GM21423 (cell line): ENCODE measurements at regions not wholly inside any gene's neighbourhood (a gene's known extent, or its start where the extent isn't known, plus 50 kb on each side); places are given as distances from the start of the nearest gene placed in this dataset.
"Not testable (repeated sequence)": the region's sequence is repeated elsewhere in the genome, so short reads cannot be mapped to it uniquely, and the experiment has no call there.

Source experiments
- ATAC-seq: cut with Tn5 transposase; IDR thresholded peaks from one replicate; pipeline ENCODE4 v1.9.1; 2021; ENCODE audit warnings: mild to moderate bottlenecking, moderate library complexity; ENCODE audit not compliant: unreplicated experiment

DNA sequence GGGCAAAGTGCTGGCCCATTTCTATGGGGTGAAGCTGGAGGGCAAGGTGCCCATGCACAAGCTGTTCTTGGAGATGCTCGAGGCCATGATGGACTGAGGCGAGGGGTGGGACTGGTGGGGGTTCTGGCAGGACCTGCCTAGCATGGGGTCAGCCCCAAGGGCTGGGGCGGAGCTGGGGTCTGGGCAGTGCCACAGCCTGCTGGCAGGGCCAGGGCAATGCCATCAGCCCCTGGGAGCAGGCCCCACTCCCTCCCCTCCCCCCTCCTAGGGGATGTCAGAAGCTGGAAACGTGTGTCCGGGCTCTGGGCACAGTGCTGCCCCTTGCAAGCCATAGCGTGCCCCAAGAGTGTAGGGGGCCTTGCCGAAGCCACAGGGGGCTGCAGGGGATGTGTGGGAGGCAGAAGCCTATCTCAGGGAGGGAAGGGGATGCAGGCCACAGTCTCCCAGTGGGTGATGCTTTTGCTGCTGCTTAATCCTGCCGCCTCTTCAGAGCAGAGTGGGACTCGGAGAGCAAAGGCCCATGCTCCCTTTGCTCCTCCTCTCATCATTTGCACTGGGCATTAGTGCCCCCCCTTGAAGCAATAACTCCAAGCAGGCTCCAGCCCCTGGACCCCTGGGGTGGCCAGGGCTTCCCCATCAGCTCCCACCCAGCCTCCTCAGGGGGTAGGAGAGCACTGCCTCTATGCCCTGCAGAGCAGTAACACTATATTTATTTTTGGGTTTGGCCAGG lies 85.2 kb downstream of the MRPL57 start:
- ATAC-seq, result not testable (repeated sequence)

DNA sequence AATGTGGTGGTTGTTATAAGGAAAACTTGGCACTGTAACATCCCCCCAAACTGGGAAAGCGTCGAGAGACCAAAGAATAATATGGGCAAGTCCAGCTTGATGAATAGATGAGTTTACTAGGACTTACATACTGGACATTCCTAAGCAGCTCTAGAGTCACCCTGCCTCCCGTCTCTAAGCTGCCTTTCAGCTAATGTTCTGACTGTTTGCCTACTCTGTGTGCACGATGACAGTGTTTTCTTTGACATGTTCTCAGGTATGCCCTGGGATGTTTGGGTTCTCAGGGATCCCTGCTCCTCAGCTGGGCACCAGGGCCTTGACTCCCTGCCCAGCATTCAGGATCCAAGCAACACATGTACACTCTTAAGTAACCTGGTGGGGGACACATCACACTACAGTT lies 87.5 kb downstream of the MRPL57 start:
- not testable (repeated sequence) for ATAC-seq

DNA sequence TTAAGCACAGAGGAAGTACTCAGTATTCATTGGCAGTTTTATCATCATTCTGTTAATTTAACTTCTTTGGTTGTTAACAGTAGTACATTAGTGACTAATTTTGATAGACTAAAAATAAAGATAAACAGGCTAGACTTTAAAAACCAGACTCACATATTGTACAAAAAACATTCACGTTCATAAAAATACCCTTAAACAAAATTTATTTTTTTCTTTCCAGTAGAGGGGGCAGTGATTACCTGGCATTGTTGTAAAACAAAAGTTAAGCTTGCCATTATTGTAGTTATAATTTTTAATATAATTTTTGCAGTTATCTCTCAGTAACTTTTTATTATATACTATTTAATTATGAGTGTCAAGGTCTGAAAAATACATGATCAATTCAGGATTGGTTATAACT lies 92.0 kb downstream of the MRPL57 start:
- ATAC-seq, result not testable (repeated sequence)

DNA sequence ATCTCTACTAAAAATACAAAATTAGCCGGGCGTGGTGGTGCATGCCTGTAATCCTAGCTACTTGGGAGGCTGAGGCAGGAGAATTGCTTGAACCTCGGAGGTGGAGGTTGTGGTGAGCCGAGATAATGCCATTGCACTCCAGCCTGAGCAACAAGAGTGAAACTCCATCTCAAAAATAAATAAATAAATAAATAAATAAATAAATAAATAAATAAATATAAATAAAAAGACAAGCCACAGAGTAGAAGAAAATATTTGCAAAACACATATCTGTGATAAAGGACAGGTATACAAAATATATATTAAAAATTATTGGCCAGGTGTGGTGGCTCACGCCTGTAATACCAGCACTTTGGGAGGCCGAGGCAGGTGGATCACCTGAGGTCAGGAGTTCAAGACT lies 96.0 kb downstream of the MRPL57 start:
- not testable (repeated sequence) for ATAC-seq

DNA sequence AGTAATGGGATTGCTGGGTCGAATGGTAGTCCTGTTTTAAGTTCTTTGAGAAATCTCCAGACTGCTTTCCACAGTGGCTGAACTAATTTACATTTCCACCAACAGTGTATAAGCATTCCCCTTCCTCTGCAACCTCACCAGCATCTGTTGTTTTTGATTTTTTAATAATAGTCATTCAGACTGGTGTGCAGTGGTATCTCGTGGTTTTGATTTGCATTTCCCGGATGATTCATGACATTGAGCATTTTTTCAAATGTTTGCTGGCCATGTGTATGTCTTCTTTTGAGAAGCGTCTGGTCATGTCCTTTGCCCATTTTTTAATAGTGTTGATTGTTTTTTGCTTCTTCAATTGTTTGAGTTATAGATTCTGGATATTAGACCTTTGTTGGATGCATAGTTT lies 98.0 kb downstream of the MRPL57 start:
- not testable (repeated sequence) for ATAC-seq

DNA sequence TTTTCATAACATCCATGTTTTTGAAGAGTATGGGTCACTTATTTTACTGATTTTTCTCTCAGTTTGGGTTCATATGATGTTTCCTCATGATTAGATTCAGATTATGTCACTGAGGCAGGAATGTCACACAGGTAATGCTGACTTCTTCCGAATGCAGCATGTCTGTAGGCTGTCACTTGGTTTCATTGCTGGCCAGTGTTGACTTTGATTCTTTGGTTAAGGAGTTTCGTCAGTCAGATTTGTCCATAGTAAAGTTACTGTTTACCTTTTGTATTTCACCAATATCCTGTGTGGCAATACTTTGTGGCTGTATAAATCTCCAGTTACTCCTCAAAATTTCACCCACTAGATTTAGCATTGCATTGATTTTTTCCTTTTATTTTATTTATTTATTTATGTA lies 105.6 kb downstream of the MRPL57 start:
- ATAC-seq, result no peak

DNA sequence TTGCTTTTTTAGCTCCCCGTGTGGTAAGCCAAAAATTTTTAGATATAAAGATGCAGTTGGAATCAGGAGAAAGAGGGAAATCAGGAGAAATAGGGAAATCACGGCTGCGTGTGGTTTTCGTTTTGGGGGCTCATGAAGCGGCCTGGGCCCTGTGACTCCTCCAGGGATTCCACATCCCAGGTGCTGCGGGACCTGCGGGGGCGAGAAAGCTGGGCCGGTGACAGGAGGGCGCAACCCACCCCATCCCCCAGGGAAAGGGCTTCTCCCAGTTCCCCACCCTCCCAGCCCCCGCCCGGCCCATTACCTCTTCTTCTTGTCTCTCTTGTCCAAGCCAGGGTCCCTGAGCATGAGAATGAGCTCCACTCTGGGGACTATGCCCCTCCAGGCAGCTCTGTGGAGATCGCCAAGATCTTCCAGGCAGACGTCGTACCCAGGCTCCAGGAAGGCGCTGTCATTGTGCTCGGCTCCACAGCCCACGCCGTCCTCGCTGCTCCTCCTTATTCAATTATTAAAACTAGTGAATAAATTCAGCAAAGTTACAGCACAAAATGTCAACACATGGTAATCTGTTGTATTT lies 111.0 kb downstream of the MRPL57 start:
- no peak for ATAC-seq

DNA sequence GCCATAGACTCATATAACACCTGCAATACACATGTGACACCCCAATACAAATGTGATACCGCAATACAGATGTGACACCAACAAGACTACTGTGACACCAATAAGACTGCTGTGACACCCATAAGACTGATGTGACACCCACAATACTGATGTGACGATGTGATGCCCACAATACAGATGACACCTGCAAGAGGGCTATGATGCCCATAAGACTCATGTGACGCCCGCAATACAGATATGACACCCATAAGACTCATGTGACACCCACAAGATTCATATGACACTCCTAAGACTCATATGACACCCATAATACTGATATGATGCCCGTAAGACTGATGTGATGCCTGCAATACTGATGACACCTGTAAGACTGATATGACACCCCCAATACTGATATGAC lies 113.0 kb downstream of the MRPL57 start:
- no peak for ATAC-seq

DNA sequence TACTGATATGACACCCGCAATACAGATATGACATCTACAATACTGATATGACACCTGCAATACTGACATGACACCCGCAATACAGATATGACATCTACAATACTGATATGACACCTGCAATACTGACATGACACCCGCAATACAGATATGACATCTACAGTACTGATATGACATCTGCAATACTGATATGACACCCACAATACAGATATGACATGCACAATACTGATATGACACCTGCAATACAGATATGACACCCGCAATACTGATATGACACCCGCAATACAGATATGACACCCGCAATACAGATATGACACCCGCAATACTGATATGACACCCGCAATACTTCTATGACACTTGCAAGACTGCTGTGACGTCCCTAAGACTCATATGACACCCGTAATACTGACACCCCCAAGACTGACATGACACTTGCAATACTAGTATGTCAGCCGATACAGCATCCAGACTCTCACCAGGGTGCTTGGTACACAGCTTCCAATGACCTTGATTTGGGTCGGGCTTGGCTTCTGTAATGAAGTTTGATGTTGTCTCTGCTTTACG lies 114.1 kb downstream of the MRPL57 start:
- ATAC-seq, result not testable (repeated sequence)

DNA sequence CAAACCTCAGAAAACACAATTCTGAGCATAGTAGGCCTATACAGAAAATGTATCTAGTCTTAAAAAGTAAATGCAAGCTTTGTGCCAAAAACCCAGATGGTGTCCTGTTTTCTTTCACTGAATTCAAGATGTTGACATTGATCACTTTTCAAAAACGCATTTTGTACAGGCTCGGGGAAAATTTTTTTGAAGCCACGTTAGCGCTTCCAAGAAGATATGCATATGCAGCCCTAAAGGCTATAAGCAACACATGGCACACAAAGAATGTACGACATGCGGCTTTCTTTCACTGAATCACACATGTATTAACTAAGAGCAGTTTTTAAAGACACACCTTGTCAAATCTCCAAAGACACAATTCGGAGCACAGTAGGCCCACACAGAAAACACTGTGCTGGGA lies 115.4 kb downstream of the MRPL57 start:
- no peak for ATAC-seq

DNA sequence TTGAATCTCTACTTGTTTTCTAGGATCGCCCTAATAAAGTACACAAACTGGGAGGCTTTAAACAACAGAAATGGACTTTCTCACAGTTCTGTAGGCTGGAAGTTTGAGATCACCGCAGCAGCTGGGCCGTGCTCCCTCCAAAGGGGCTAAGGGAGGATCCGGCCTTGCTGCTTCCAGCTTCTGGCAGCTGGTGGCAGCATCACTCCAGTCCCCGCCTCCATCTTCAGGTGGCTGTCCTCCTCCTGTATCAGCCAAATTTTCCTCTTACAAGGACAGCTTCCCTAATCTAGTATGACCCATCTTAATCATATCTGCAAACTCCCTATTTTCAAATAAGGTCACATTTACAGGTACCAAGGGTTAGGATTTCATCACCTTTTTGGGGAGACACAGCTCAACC lies 120.5 kb downstream of the MRPL57 start:
- ATAC-seq, result peak; percentile 36

DNA sequence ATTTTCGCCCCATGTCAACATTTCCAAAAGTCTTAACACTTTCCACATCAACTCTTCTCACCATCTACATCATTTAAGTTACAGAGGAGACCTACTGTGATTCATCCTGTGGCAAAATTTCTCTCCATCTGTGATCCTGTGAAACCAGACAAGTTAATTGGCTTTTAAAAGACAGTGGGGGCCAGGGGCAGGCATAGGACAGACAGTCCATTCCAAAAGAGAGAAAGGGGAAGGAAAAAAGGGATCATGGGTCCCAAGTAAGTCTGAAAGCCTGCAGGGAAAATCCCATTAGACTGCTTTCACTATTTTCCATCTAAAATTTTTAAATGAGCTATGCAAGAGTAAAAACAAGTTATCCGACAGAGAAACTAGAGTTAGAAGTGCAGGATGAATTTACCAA lies 121.0 kb downstream of the MRPL57 start:
- ATAC-seq, result peak; percentile 2

DNA sequence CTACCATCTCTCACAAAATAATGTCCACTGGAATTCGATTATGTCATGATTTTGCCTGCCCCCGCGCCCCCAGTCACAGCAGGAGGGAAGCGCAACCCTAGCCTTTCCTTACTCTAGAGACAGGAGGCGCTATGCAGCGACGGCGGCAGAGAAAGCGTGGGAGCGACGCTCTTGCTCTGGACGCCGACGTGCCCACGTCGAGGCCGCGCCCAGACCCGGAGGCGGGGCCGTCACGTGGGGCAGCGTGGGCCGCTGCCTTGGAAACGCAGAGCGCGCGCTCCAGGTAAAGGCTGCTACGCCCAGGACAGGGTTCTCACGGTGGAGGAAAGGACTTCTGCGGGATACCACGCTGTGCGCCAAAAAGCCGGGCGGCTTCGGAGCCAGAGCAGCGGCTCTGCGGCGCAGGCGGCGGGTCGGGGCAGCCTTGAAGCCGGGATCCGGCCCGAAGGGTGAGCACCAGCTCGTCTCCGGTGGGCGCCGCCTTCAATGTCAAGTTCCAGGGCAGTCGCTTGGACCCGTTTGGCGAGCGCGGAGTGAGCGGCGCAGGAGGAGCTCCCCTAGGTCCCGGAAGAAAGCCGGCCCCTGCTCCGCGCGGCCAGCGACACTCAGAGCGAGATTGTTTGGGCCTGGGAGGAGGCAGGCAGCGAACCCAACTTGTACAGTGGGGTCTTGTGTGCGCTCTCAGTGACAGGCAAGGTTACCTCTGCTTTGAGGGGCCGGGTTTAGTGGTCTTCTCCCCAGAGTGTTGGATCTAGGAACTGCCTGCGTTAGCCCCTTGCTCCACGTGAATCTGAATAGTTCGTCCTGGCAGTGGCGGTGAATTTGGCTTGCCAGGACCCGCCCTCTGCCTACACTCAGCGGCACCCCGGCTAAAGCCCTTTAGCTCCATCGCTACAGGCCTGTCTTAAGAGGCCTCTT lies 121.7 kb downstream of the MRPL57 start:
- ATAC-seq, result peak; percentile 96

DNA sequence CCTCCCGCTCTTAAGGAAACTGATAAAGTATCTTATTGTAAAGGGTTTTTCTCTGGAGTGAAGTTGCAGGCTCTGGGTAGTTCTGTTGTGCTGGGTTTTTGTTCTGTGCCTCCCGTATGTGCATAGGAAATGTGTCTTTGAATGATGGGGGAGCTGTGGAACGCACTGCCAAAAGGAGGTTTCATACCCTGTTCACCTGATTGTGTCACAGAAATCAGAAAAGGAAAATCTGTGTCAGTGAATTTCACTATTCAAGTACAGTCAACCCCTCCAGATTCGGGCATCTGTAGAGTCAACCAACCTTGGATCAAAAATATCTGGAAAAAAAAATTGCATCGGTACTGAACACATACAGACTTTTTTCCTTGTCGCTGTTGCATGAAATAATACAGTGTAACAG lies 127.8 kb downstream of the MRPL57 start:
- ATAC-seq, result no peak

DNA sequence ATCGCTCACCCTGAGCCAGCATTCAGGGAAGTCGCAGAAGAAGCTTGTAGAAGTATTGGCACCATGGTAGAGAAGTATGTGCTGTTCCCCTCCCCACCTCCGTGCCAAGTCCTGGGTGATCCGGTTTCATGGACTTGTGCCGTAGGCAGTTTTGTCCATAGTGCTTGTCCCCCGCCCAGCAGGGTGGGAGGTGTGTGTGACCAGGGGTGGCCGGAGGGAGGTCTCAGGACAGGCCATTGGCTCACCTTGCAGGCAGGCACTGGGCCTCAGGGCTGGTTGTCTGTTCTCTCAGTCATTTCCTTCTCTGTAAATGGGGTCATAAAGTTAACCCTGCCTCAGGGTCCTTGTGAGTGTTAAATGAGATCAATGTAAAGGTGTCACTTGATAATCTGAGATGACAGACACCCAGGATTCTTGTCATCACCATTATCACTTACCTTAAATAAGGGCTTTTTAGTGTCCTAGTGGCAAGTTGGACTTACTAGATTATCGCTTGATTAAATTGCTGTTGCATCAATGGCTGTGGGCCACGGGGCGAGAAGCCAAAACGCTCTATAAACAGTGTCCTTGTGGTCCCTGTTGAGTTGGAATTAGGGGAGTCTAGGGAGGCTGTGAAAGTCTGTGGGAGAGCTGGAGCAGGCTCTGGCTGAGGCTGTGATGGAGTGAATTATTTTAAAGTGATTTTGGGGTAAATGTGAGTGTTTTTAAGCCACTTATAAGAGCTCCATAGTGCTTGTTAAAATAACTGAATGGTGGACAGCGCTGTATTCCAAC lies 130.0 kb downstream of the MRPL57 start:
- ATAC-seq, result not testable (repeated sequence)

DNA sequence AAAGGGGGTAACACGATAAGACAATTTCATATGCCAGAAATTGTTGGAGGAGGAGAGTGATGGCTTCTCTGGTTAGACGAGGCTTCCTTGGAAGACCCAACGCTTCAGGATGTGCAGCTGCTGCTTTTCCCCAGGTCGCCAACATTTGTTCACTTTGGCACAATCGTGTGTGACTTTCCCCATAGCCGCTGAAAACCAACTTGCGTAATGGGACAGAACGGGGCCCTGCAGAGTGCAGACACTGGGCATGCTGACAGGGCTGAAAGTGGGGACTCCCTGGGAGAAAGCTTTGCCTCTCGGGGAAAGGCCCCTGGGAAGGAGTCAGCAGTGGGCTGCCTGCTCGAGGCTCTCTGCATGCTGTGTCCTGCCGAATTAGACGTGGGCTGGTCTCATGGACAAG lies 130.7 kb downstream of the MRPL57 start:
- not testable (repeated sequence) for ATAC-seq

DNA sequence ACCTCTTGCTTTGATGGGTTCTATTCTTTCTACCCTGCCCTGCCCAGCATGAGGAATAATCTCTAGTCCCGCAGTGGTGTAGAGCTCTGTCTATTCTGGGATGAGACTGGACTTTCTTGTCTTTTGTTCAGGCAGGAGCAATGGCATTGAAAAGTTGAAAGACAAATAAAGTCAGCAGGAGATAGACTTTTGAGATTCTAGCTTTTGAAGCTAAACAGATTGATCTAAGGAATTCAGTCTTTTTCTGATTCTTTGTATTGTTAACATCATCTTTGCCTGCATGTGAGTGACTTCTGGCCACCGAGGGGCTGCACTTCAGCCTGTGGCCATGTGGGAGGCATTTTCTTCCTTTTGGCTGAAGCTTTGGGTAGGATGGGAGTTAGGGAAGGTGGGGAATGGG lies 132.4 kb downstream of the MRPL57 start:
- ATAC-seq, result no peak

DNA sequence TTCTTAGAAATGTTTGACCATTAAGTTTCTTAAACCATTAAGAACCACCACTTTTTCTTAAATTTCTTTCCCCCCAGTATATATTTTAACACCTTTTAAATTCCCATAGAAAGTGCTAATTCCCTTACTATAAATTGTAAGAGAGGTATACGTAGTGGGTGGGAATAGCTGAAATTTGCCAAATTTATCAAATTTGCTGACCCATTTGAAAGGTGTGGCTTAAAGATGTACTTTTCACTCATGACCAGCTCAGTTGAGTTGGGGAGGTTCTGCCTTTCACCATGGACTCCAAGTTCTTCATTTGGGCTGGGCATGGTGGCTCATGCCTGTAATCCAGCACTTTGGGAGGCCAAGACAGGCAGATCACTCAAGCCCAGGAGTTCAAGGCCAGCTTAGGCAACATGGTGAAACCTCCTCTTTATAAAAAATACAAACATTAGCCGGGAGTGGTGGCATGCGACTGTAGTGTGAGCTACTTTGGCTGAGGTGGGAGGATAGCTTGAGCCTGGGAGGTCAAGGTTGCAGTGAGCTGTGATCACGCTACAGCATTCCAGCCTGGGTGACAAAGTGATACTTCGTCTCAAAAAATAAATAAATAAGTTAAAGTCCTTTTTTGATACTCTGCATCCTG lies 133.2 kb downstream of the MRPL57 start:
- ATAC-seq, result no peak

DNA sequence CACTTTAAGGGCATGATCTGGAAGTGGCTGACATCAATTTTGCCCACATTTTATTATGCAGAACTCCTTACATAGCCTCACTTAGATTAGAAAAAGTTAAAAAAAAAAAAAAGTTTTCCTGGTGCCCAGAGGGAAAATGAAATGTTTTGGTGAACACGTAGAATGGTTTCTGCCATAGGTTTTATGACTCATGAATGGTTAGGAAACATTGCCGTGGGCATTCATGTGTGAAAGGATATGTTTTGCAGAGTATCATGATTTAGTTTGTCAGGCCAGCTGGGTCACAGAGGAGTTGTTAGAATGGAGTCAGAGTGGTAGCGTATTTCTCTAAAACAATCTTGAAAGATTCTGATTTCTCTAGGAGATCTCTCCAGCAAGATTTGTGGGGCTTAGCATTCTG lies 133.8 kb downstream of the MRPL57 start:
- ATAC-seq, result no peak

DNA sequence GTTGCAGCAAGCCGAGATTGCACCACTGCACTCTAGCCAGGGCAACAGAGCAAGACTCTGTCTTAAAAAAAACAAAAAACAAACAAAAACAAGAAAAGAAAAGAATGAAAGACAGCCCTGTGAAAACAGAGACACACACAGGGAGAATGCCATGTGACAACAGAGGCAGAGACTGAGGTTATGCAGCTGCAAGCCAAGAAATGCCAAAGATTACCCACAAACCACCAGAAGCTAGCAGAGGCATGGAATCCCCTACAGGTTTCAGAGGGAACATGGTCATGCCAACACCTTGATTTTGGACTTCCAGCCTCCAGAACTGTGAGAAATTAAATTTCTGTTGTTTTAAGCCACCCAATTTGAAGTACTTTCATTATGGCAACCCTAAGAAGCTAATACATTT lies 138.5 kb downstream of the MRPL57 start:
- not testable (repeated sequence) for ATAC-seq
